ENCODE measurements at regions not wholly inside any gene's neighbourhood (a gene's known extent, or its start where the extent isn't known, plus 50 kb on each side); places are given as distances from the start of the nearest gene placed in this dataset.

DNA sequence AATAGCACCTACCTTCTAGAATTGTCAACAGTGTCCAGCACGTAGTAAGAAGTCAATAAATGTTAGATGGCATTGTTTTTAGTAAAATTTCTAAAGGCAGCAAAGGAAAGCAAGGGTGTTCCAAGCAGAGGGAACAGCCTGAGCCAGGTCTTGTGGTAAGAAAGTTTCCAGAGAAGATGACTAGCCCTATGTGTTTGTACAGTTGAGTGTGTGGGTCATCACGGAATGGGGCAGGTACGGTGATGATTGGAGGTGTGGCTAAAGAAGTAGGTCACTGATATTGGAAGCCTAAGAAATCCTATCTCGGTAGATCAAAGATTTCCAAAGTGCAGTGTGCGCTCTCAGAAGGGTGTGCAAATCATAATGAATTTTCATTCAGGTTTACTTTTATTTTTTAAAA, 94.2 kb upstream of the BCL6 start:
- TF ChIP-seq NFIC (IDR thresholded peaks at IDR 0.05; ENCODE audit: low read depth, low read length) (no peak), SRF (IDR thresholded peaks at IDR 0.05; ENCODE audit: low read depth in 2 of 2, low read length in 2 of 2) (no peak), BMI1 (IDR thresholded peaks at IDR 0.05; ENCODE audit: borderline replicate concordance) (no peak), ZZZ3 (IDR thresholded peaks at IDR 0.05; ENCODE audit: control insufficient read depth, insufficient read length, low read depth) (no peak), TCF12 (IDR thresholded peaks at IDR 0.05; ENCODE audit: low read depth, low read length) (no peak)
- TF ChIP-seq, protein P1, sequence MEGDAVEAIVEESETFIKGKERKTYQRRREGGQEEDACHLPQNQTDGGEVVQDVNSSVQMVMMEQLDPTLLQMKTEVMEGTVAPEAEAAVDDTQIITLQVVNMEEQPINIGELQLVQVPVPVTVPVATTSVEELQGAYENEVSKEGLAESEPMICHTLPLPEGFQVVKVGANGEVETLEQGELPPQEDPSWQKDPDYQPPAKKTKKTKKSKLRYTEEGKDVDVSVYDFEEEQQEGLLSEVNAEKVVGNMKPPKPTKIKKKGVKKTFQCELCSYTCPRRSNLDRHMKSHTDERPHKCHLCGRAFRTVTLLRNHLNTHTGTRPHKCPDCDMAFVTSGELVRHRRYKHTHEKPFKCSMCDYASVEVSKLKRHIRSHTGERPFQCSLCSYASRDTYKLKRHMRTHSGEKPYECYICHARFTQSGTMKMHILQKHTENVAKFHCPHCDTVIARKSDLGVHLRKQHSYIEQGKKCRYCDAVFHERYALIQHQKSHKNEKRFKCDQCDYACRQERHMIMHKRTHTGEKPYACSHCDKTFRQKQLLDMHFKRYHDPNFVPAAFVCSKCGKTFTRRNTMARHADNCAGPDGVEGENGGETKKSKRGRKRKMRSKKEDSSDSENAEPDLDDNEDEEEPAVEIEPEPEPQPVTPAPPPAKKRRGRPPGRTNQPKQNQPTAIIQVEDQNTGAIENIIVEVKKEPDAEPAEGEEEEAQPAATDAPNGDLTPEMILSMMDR (IDR thresholded peaks at IDR 0.05 in 2 of 3, conservative IDR thresholded peaks at IDR 0.05 in 1 of 3; ENCODE audit: control insufficient read depth in 2 of 3, extremely low read depth in 1 of 3, insufficient read depth in 1 of 3, low read depth in 3 of 3, low read length in 3 of 3) = no peak
